Pancreas (tissue), 10 donors: ENCODE measurements at regions not wholly inside any gene's neighbourhood (a gene's known extent, or its start where the extent isn't known, plus 50 kb on each side); places are given as distances from the start of the nearest gene placed in this dataset.
"Not testable (repeated sequence)": the region's sequence is repeated elsewhere in the genome, so short reads cannot be mapped to it uniquely, and the experiment has no call there.

Source experiments
- ATAC-seq, 4 donors: fragments of 200-7000 bp; cut with Tn5 transposase; one replicate each; pipeline versions ENCODE4 v1.8.0 to v1.9.1; 2020; ENCODE audit warnings: mild to moderate bottlenecking in 4 of 4, moderate library complexity in 4 of 4
- DNase-seq, 6 donors: peaks; one replicate each; pipeline ENCODE4 v3.0.0-alpha.2; 2020
- FAIRE-seq: peaks from 2 replicates; lab custom pipeline; 2012; peaks lifted over from hg19 to GRCh38; lab: Jason Lieb, UNC
- H3K27ac ChIP-seq, 4 donors: fragments of 200-600 bp; sonication (generic); 1 replicate in 3 of 4; 2 replicates in 1 of 4; pipeline versions ENCODE4 v1.5.0 to v1.8.0; 2020
- H3K27me3 ChIP-seq, 4 donors: fragments of 200-600 bp; one replicate each; pipeline ENCODE4 v1.8.0; 2021
- H3K36me3 ChIP-seq, 3 donors: fragments of 200-600 bp; sonication (generic) in 1 of 3; one replicate each; pipeline versions ENCODE4 v1.5.0 to v1.8.0; 2020 to 2021
- H3K4me1 ChIP-seq, 3 donors: fragments of 200-600 bp; one replicate each; pipeline ENCODE4 v1.8.0; 2021
- H3K4me3 ChIP-seq, 4 donors: fragments of 200-600 bp; sonication (generic) in 2 of 4; one replicate each; pipeline versions ENCODE4 v1.5.0 to v1.8.0; 2020 to 2021
- H3K9me3 ChIP-seq, 4 donors: fragments of 200-600 bp; one replicate each; pipeline ENCODE4 v1.8.0; 2021
- CTCF ChIP-seq, 4 donors: fragments of 200-600 bp; sonication (generic) in 3 of 4; IDR thresholded peaks; one replicate each; pipeline versions ENCODE4 v1.5.0 to v1.8.0; 2021; ENCODE audit warnings: antibody characterized with exemption in 4 of 4
- WGBS, 2 donors: extraction: QIAGEN DNeasy Blood & Tissue Kit; methylation state at CpG; one replicate each; pipeline ENCODE4 v1.1.7; 2013; 5-methylcytosine and 5-hydroxymethylcytosine counted together
- intact Hi-C, 3 donors: fragments of 100-400 bp; cut with DNase I; formaldehyde crosslinking; loops; one replicate each; pipeline versions ENCODE4 v1.11.1 to v1.14.2; 2022
- donor health status: healthy with polysubstance abuse.
- donor health status: DM: no; HTN: no; CAD: no; lungs with moderate emphysema.
- donor health status: DM: no; HTN: no; CAD: no.
- donor health status: control.
- donor health status: control.
- donor health status: Bipolar disorder and iron deficiency.
- donor health status: DM: yes; HTN: yes; CAD: no.
- donor health status: DM: no; HTN: no; CAD: no.
- donor health status: DM: no; HTN: no; CAD: no.
- donor health status: DM: yes; HTN: yes; CAD: no.

DNA sequence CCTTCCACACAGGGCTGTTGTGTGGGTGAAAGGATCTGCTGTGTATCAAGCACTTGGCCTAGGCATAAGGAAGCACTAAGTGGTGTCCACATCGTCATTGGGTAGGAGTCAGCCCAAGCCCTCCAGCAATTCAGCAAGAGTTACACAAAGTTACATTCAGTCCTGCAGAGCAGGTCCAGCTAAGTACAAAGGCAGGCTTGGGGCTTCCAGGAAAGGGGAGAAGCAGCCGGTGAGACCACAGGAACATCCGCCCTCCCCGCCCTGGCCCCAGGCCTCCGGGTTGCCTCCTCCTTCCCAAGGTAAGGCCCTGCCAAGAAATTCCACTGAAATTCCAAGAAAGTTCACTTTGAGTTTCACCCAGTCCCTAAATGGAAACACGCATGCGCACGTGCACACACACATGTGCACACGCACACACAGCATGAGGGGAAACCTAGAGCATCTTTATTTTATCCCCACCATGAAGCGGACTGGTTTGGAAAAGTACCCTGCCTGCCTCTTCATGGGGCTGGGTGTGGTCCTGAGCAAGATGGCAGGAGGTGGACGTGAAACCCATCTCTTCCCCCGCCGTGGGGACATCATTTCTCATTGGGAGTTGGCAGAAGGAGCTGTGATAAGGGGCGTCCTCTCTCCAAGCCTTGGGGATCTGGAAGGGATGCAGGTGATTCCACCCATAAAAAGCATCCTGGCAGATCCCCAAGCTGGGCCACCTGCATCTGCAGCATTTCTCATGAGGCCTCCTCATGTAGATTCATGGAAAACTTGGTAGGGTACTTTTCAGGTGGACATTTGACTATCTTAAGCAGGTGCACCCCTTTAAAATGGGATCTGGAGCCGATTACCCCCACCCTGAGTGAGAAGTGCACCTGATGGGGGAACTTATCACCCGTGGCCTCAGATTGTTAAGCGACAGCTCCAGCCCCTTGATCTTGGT lies 69.1 kb upstream of the NANOS1 start:
- Histone ChIP-seq H3K27ac (no peak overlapping the region), H3K36me3 (no peaks in the 10 kb centered on the region), H3K27me3 (no peaks in the 10 kb centered on the region), H3K4me1 (no peaks in the 10 kb centered on the region), H3K9me3 (no peaks in the 10 kb centered on the region), H3K4me3 (no peak overlapping the region)
- intact Hi-C loops, result no loop called here
- FAIRE-seq (no peak), ATAC-seq (peak in 3 of 4 donors; percentile 18 to 36 (median 24)), DNase-seq (no peak)
- WGBS, 2 donors, result 78 to 87% methylated on average over 17 of the region's 17 CpGs
- no peak for TF ChIP-seq CTCF (IDR thresholded peaks at IDR 0.05)

- no peak for DNase-seq
- ATAC-seq, result no peak
- H3K27ac ChIP-seq, result no peak overlapping the region
These were observed 68.1 kb upstream of the NANOS1 start for GRCh38 chr10:118961436-118961835.

DNA sequence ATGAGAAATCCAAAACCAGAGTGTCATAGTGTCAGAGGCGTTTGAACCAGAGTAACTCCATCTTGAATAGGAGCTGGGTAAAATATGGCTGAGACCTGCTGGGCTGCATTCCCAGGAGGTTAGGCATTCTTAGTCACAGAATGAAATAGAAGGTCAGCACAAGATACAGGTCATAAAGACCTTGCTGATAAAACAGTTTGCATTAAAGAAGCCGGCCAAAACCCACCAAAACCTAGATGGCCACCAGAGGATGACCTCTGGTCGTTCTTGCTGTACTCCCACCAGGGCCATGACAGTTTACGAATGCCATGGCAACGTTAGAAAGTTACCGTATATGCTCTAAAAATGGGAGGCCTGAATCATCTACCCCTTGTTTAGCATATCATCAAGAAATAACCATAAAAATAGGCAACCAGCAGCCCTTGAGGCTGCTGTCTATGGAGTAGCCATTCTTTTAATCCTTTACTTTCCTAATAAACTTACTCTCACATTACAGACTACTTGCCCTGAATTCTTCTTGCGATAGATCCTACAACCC lies 67.1 kb upstream of the NANOS1 start:
- H3K27ac ChIP-seq, DNase-seq, intact Hi-C loops, H3K9me3 ChIP-seq, H3K27me3 ChIP-seq, H3K36me3 ChIP-seq, FAIRE-seq, ATAC-seq, H3K4me3 ChIP-seq, H3K4me1 ChIP-seq: not testable (repeated sequence)
- 59 to 63% methylated on average over 7 of the region's 7 CpGs for WGBS, 2 donors

More at GRCh38 chr10:118961436-118961835, 68.1 kb upstream of the NANOS1 start:
- FAIRE-seq, result no peak
- TF ChIP-seq CTCF (IDR thresholded peaks at IDR 0.05), result no peak
- no peak overlapping the region for H3K4me3 ChIP-seq
- H3K4me1 ChIP-seq, result no peaks in the 10 kb centered on the region
- no peaks in the 10 kb centered on the region for H3K36me3 ChIP-seq
- H3K9me3 ChIP-seq, result no peaks in the 10 kb centered on the region
- intact Hi-C loops, result no loop called here
- WGBS, 2 donors, result 67 to 74% methylated on average over 7 of the region's 7 CpGs
- no peaks in the 10 kb centered on the region for H3K27me3 ChIP-seq

GRCh38 chr10:118963341-118963740 lies 66.2 kb upstream of the NANOS1 start:
- Histone ChIP-seq H3K4me3 (no peak overlapping the region), H3K36me3 (no peaks in the 10 kb centered on the region), H3K27me3 (no peaks in the 10 kb centered on the region), H3K27ac (no peak overlapping the region), H3K9me3 (no peaks in the 10 kb centered on the region), H3K4me1 (no peaks in the 10 kb centered on the region)
- intact Hi-C loops, result no loop called here
- no peak for TF ChIP-seq CTCF (IDR thresholded peaks at IDR 0.05)
- WGBS, 2 donors, result 82 to 85% methylated on average over 10 of the region's 10 CpGs
- ATAC-seq (no peak), FAIRE-seq (no peak), DNase-seq (peak in 1 of 6 donors; percentile 10)

DNA sequence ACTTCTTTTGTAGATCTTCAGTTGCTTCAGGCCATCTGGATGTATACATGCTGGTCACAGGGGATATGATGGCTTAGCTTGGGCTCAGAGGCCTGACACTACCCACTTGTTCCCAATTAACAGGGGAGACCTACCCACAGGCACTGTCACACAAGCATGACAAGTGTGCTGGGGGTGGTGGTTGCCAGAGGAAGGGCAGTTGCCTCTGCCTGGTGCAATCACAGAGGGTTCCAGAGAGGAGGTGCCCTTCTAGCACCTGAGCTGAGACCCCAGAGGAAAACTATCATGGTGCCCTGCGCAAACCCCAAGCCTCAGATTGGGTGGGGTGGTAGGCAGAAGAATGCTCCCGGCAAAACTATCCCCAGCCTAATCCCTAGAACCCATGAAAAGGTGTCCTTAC lies 65.6 kb upstream of the NANOS1 start:
- ATAC-seq (no peak), DNase-seq (no peak), FAIRE-seq (no peak)
- H3K36me3 ChIP-seq, result no peaks in the 10 kb centered on the region
- H3K9me3 ChIP-seq, result no peaks in the 10 kb centered on the region
- H3K27ac ChIP-seq, result no peak overlapping the region
- no peaks in the 10 kb centered on the region for H3K27me3 ChIP-seq
- 90 to 93% methylated on average over 2 of the region's 2 CpGs for WGBS, 2 donors
- no peaks in the 10 kb centered on the region for H3K4me1 ChIP-seq
- intact Hi-C loops, result no loop called here
- H3K4me3 ChIP-seq, result no peak overlapping the region
- TF ChIP-seq CTCF (IDR thresholded peaks at IDR 0.05), result no peak

DNA sequence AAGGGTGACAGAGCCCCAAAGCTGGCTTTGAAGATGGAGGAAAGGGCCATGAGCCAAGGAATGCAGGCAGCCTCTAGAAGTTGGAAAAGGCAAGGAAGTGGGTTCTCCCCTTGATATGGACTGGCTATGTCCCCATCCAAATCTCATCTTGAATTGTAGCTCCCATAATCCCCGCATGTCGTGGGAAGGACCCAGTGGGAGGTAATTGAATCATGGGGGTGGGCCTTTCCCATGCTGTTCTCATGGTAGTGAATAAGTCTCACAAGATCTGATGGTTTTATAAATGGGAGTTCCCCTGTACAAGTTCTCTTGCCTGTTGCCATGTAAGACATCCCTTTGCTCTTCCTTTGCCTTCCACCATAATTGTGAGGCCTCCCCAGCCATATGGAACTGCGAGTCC lies 65.0 kb upstream of the NANOS1 start:
- 86 to 95% methylated on average over 3 of the region's 3 CpGs for WGBS, 2 donors
- ATAC-seq, intact Hi-C loops: not testable (repeated sequence)

More for the DNA sequence above, 65.0 kb upstream of the NANOS1 start:
- not testable (repeated sequence) for FAIRE-seq, H3K9me3 ChIP-seq, H3K27ac ChIP-seq, H3K4me3 ChIP-seq, H3K27me3 ChIP-seq, DNase-seq, H3K4me1 ChIP-seq, H3K36me3 ChIP-seq
